DMS114 treated with DMSO at 0.1 percent for 48 hours (cell line): ENCODE measurements at regions not wholly inside any gene's neighbourhood (a gene's known extent, or its start where the extent isn't known, plus 50 kb on each side); places are given as distances from the start of the nearest gene placed in this dataset.
"Not testable (repeated sequence)": the region's sequence is repeated elsewhere in the genome, so short reads cannot be mapped to it uniquely, and the experiment has no call there.

Source experiments
- DNase-seq: peaks from one replicate; lab custom pipeline; 2025; ENCODE audit not compliant: unreplicated experiment; lab: John Stamatoyannopoulos, UW

DNA sequence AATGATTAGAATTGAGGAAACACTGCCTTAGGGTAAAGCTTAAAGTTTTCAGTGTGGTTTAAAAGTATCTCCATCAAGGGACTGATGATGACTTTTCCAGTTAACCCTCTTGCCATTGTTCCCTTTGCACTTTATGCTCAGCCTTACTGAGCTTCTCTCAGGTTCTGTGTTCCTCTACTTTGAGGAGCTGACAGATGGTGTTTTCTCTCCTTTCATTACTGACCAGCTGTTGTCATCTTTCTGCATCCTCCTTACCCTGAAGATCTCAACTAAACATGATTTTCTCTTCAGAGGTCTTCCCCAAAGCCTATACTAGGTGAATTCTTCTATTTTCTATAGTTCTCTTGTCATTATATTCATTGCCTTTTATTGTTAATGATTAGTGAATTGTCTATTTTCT lies 475.6 kb upstream of the SYNCRIP start:
- DNase-seq, result no peak

DNA sequence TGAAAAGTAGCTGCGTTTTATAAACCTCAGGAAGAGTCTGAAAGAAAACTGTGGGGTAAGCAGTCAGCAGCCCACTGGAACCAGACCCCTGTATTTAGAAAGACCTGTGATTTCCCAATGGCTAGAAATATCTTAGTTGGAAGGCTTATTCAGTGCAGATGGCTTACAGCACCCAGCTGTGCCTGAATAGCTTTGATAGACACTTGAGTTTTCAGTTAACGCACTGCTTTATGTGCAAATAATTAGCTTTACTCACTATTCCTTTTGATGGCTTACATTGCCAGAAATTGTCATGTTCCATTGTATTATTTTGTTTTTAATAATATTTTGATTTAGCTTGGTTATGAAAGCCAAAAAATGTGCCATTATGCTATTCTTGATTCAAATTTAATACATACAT lies 465.3 kb upstream of the SYNCRIP start:
- no peak for DNase-seq

DNA sequence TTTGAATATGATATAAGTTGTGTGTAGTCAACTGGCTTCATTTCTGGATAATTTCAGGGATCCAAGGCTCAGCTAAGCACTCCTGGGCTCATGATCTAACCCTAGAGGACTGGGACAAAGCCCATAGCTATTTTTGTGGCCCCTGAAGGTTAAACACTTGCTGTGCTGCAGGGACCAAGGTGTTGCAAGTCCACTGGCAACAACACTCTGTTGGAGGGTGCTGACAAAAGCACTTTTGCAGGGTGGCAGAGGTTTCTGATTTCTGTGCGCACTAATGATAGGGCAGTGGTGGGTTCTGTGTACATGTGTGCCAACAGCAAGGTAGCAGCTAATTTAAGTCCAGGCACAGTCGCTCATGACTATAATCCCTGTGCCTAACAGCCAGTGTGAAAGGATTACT lies 445.3 kb upstream of the SYNCRIP start:
- no peak for DNase-seq

DNA sequence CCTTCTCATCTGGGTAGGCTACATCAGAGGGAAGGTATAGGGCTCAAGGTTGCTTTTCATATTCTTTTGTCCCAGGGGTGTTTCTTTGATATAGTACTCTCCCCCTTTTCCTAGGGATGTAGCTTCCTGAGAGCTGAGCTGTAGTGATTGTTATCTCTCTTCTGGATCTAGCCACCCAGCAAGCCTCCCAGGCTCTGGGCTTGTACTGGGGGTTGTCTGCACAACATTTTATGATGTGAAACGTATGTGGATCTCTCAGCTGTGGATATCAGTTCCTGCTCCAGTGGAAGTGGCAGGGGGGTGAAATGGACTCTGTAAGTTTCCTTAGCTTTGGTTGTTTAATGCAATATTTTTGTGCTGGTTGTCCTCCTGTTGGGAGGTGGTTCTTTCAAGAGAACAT lies 437.3 kb upstream of the SYNCRIP start:
- DNase-seq, result no peak

DNA sequence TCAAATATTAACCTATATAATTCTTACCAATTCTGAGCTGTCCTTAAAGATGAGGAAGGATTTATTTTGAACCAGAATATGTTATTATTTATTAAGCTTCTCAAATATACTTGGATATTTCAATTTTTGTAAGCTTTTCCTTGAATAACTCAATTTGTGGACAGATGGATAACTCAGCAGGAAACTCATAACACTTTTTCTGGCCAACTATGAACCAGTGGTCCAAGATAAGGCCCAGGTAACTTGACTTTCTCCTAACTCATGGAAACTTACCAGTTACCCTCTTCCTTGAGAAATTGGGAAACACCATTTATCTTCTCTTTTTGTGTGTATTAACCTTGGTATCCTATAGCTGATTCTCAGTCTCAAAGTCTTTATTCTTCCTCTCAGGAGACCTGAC lies 427.5 kb upstream of the SYNCRIP start:
- DNase-seq, result no peak

DNA sequence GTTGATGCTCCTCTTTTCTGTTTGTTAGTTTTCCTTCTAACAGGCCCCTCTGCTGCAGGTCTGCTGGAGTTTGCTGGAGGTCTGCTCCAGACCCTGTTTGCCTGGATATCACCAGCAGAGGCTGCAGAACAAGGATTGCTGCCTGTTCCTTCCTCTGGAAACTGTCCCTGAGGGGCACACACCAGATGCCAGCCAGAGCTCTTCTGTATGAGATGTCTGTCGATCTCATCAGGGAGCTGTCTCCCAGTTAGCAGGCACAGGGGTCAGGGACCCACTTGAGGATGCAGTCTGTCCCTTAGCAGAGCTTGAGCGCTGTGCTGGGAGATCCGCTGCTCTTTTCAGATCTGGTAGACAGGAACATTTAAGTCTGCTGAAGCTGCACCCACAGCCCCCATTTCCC lies 422.3 kb upstream of the SYNCRIP start:
- not testable (repeated sequence) for DNase-seq

DNA sequence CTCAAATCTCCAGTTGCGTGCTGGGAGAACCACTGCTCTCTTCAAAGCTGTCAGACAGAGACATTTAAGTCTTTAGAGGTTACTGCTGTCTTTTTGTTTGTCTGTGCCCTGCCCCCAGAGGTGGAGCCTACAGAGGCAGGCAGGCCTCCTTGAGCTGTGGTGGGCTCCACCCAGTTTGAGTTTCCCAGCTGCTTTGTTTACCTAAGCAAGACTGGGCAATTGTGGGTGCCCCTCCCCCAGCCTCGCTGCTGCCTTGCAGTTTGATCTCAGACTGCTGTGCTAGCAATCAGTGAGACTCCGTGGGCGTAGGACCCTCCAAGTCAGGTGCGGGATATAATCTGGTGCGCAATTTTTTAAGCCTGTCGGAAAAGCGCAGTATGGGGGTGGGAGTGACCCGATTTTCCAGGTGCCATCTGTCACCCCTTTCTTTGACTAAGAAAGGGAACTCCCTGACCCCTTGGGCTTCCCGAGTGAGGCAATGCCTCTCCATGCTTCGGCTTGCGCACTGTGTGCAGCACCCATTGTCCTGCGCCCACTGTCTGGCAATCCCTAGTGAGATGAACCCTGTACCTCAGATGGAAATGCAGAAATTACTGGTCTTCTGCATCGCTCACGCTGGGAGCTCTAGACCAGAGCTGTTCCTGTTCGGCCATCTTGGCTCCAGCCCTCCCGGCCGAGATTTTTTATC lies 414.8 kb upstream of the SYNCRIP start:
- not testable (repeated sequence) for DNase-seq

DNA sequence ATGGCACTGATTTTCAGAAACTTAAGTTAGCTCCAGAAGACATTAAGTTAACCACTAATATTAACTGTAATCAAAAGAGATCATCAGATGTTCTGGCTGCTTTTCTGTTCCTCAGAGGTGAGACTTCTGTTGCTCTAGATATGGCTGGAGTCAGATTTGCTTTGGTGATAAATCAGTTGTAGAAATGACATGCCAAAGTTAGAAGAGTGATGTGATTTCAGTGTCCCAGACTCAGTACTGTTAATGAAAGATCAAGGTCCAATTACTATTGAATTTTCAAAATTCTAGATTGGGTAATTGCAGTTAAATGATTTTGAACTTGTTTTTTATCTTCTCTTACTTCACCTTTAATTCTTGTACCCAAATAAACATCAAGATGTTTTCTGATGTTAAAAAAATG lies 402.4 kb upstream of the SYNCRIP start:
- no peak for DNase-seq

DNA sequence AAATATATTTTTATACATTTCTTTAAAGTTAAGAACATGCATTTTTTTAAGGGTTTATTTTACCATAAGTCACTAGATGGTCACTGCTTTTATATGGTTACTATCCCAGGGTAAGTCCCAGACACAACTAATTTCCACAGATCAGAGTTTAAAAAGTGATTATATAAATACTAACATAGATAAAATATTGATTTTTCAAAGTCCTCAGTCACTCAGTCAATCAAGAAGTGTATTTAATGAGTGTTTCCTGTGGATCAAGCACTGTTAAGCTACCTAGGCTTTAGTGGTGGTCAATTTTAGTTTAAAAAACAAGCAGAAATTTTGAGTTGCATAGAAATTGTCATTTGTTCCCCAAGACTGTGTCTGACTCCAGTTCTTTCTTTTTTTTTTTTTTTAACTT lies 399.5 kb upstream of the SYNCRIP start:
- DNase-seq, result no peak

DNA sequence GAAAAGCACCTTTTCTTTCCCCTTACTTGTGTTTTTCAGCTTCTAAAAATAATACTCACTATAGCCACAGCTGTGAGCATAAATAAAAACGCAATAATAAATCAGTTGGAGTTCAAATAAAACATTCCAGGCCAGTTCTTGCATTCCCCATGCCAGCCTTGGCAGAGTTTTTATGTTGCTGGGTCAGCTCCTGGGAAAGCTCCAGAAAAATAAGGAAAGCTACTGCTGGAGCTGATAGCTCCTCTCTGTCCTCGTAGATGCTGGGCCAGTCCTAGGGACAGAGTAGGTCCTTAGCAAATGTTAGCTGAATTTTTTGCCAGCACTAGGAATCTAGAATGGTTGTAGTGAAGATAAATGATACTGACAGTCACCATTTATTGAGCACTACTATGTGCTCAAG lies 389.0 kb upstream of the SYNCRIP start:
- no peak for DNase-seq

DNA sequence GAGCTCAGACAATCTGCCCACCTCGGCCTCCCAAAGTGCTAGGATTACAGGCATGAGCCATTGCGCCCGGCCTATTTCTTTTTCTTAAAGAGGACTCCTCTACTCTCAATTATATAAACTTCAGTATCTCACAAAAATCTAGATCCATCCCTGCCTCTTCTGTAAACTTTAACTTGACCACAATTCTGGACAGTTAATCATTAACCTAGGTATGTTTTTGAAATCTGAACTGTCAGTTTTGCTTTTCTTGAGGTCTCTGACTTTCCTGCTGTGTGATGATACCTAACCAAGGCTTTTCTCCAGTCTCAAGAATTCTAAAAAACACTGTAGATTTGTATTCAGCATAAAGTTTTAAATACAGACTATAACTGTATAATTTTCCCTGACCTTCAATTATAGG lies 388.2 kb upstream of the SYNCRIP start:
- DNase-seq, result no peak

DNA sequence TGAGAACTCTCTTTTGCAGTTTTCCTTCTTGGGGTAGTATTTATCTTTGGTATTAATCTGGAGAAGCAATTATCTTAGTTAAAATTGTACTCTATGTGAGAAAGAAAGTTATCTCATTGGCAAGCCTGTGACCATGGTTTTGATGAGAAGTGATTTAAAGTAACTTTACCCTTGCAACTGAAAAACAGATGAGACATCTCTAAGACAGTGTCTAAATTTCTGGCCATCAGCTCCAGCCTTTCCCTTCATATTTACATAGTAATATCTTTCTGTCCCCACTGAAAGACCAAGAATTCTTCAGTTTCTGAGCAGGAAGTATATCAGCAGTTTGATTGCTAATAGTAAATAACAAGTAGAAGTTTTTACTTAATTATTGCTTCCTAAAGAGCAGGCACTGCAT lies 386.1 kb upstream of the SYNCRIP start:
- no peak for DNase-seq

DNA sequence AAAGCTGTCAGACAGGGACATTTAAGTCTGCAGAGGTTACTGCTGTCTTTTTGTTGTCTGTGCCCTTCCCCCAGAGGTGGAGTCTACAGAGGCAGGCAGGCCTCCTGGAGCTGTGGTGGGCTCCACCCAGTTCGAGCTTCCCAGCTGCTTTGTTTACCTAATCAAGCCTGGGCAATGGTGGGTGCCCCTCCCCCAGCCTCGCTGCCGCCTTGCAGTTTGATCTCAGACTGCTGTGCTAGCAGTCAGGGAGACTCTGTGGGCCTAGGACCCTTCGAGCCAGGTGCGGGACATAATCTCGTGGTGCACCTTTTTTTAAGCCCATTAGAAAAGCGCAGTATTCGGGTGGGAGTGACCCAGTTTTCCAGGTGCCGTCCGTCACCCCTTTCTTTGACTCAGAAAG lies 384.2 kb upstream of the SYNCRIP start:
- DNase-seq, result not testable (repeated sequence)

DNA sequence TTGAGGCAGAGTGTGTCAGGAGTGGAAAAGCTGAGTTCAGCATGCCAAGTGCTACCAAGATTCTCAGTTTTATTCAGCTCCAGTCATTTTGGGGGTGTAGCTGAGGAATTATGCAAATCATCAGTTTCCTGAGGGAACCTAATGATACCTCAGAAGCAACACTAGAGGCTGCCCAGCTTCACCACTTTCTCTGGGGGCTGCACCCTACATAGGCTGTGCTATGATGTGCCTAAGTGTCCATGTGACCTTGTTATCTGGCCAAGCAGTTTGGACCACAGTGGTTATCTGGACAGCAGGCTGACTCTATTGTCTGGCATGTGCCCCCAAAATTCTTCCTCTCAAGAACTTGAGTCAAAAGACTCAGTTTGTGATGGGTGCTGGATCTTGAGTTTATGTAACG lies 374.6 kb upstream of the SYNCRIP start:
- no peak for DNase-seq

DNA sequence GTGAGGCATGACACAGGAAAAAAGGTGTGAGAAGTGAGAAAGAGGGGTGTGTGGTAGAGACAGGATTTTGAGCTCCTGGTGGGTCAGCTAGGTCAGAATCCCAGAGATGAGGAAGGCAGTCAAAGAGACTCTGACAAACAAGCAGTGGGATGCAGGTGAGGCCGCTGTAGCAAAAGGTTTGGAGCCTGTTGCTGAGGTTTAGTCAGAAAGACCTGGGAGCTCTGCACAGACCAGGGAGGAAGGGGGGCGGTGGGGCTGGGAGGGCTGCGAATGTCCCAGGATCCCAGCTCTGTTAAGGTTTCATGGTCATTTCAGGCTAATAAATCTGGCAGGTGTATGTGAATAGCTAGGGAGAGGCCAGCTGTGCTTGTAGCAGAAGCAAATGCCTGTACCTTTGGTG lies 373.9 kb upstream of the SYNCRIP start:
- no peak for DNase-seq

DNA sequence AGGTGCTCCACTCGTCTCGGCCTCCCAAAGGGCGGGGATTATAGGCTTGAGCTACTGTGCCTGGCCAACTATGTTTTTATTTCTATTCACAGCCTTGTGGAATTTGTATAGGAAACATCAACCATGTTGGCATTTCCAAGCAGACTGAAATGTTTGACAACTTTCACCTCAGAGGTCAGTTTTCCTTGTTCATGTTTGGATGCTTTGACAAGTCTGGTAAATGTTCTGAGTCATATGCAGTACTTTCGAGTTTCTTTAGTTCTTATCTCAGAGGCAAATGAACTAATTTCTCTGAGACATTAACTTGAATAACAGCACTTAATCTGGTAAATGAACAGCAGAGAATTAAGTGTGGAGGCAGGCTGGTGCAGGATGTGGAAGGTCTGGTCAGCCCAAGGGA lies 373.4 kb upstream of the SYNCRIP start:
- DNase-seq, result no peak

DNA sequence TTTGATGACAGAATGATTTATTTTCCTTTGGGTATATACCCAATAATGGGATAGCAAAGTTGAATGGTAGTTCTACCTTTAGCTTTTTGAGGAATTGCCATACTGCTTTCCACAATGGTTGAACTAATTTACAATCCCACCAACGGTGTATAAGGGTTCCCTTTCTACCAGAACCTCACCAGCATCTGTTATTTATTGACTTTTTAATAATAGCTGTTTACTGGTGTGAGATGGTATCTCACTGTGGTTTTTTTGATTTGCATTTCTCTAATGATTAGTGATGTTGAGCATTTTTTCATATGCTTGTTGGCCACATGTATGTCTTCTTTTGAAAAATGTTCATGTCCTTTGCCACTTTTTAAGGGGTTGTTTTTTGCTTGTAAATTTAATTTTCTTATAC lies 370.3 kb upstream of the SYNCRIP start:
- not testable (repeated sequence) for DNase-seq

DNA sequence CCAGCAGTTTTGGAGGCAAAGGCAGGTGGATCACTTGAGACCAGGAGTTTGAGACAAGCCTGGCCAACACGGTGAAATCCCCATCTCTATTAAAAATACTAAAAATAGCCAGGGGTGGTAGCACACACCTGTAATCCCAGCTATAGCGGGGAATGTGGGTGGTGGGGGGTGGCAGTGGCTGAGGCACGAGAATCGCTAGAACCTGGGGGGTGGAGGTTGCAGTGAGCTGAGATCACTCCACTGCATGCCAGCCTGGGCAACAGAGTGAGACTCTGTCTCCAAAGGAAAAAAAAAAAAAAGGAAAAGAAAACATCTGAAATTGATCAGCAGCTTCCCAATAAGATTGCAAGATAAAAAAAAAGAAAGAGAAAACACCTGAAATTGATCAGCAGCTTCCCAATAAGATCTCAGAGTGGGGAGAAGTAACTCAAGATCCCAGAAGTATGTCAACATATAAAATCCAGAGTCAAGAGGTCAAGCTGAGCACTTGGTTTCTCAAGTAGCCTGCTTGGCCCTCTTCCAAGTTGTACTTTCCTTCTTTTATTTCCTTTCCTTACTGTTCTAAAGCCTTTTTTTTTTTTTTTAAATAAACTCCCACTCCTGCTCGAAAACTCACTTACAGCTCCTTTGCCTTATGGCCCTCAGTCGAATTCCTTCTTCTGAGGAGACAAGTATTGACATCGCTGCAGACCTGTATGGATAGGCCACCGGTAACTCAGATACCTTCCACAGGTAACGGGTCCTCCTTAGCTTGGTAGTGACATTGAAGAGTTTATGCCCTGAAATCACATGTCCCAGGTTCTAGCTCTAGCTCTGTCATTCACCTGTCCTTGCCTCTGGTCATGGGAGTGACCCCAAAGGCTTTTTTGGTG lies 368.5 kb upstream of the SYNCRIP start:
- DNase-seq, result no peak

DNA sequence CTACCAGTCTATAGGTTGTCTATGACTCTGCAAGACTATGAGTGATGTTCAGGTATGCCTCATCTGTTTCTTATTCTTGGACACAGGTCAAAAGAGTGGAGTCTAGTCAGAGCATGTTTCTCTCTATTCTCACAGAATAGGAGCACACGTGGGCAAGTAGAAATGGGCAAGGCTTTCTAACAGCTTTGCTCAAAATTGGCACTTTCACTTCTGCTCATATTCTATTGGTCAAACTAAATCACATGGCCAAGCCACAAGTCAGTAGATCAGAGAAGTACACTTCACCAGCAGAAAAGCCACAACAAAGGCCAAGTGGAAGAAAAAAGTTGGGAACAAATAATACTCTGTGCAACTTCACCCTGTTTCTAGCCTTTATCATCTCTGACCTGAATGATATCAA lies 354.5 kb upstream of the SYNCRIP start:
- no peak for DNase-seq

DNA sequence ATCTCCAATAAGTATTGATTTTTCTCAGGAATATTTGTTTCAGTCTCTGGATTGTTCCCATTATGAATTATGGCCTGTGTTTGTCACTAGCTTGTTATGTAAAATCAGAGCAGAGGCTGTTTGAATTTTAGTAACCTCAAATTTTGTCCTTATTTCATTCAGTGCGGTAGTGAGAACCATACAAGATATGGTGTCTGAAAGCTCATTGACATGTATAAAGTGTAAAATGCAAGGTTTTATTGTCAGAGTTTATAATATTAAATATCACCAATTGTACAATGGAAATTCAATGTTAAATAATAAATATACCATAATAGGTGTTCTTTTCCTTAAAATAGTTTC lies 353.3 kb upstream of the SYNCRIP start:
- DNase-seq, result no peak

DNA sequence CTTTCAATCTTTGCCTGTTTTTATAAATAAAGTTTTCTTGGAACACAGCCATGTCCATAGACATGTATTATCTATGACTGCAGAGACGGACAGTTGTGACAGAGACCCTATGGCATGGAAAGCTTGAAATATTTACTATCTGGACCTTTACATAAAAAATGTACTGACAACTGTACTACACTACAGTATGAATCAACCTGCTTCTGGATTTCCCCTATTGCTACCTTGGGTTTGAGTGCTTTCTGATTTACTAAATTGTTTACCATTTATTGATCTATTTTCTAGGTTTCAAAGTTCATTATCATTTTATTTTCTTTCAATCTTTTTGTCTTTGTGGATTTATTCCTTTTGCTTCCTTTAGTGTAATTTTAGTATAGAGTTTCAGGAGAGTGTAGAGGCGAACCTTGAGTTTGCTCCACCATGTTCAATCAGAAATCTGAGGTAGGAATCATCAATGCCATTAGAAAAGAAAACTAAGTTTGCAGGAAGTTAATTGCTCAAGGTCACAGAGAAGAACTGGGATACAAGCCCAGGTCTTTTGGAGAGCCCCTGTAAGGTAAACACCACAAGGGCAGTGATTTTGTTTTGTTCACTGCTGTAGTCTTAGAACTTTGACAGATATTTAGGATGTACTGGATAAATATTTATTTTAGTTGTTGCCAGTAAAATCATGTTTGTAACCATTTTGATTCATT lies 352.8 kb upstream of the SYNCRIP start:
- DNase-seq, result no peak

DNA sequence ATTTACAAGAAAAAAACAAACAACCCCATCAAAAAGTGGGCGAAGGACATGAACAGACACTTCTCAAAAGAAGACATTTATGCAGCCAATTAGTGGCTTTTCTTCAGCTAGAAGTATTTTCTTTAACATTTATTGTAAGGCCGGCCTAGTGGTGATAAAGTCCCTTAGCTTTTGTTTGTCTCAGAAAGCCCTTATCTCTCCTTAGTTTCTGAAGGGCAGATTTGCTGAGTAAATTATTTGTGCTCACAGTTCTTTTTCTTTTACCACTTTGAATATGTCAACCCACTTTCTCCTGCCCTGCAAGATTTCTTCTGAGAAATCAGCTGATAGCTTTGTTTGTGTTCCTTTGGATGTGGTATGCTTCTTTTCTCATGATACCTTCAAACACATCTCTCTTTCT lies 344.0 kb upstream of the SYNCRIP start:
- DNase-seq, result no peak
